Hypothalamus (tissue), 51 donors: ENCODE measurements at regions not wholly inside any gene's neighbourhood (a gene's known extent, or its start where the extent isn't known, plus 50 kb on each side); places are given as distances from the start of the nearest gene placed in this dataset.
"Not testable (repeated sequence)": the region's sequence is repeated elsewhere in the genome, so short reads cannot be mapped to it uniquely, and the experiment has no call there.

Experiments
- DNase-seq, 51 donors: peaks; one replicate each; lab custom pipeline; 2025; lab: John Stamatoyannopoulos, UW

DNA sequence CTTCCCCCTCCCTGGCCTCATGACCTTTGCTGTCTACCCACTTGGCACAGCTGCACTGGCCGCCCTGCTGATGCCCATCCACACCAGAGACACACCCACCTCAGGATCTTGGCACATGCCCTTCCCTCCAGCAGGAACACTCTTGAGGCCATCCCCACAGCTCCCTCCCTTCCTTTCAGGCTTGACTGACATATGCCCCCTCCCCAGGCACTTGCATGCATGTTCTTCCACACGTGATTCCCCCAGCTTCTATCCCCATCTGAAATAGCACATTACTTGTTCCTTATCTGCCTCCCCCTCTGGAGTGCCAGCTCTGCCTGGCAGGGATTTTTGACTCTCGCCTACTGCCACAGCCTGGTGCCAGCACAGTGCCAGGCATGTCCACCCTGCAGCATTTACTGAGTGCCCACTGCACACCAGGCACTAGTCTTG, 98.5 kb upstream of the SLC25A33 start:
- DNase-seq, result peak in 7 of 51 donors; percentile 9 to 30 (median 23)

DNA sequence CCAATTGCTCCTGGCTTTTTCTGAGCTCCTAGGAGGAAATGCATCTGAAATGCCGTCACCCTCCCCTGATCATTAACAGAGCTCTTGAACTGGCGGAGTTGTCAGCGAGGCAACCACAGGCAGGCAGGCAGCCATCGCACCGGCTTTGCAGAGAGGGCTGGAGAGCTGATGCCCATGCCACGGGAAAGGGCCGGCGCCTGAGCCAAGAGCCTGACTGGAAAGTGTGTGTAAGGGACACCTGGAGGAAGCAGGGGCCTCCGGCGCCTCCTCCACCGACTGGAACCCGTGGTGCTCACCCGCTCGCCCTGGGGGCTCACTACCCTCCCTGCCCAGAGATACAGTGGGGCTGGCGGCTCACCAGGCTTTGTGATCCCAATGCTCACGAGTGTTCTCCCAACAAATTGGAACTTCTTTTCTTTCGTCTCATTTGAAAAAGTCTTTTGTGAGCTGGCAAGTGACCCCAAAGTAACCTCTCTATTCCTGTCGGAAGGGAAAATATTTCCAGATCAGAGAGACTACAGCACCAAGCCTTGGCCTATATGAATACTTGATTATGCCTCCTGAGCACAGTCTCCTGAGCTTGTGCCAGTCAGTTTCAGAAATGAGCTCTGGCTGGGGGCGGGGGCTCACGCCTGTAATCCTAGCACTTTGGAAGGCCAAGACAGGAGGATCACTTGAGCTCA, 97.7 kb upstream of the SLC25A33 start:
- DNase-seq, result peak in 39 of 51 donors; percentile 13 to 79 (median 39)

DNA sequence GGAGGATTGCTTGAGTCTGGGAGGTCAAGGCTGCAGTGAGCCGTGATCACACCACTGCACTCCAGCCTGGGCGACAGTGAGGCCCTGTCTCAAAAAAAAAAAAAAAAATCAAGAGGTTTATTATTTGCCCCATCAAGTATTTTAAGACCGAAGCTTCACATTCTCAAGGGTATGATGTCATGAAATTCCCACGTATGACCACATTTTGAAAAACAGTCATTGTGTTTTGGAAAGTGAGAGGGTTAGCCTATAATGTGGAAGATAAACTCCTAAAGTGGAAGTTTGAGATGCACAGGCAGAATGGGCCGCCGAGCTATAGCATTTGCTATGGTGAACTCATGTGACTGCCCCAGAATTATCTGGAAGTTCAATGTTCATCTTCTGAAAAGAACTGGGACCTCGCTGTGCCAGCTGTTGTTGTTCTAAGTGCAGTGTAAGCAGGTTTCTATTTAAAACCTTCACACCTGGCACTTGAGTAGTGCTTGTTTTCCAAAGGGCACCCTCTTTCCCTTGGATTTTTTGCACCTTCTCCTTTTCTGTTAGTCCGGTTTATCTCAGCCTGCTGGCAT, 96.9 kb upstream of the SLC25A33 start:
- DNase-seq, result no peak

DNA sequence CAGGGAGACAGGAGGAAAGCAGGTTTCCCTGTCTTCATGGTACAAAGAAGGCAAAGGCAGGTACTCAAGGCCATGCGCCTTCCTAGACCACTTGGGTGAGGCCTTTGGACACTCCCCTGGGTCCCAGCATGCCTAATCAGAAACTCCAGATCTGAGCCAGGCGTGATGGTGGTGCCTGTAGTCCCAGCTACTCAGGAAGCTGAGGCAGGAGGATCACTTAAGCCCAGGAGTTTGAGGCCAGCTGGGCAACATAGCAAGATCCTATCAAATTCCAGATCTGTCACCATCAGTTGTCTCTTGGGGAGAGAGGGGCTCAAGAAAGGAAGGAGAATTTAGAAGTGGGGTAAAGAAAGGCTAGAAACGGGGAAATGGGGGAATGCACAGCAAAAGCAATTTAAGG, 96.3 kb upstream of the SLC25A33 start:
- DNase-seq, result no peak

DNA sequence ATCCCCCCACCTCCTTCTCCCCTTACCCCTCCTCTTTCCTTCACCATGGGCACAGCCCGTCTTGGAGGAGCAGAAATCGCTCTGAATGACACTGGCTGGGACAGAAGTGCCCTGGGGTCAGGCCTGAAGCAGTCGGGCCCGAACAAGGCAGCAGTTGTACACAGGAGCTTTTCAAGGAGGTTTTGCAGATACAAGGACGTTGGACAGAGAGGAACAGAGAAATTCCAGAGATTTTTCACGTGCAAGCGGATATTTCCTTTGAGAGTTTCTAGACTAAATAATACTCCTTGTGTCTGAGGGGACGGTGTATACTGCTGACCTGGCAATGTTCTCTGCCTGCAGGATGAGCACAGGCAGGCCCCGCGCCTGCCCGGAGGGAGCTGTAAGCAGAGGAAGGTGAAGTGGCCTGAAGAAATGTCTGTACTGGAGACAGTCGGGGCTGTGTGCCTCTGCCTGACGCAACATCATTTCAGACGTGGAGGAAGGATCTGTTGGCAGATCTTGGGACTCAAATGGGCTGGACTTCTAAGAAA, 95.3 kb upstream of the SLC25A33 start:
- DNase-seq, result no peak

DNA sequence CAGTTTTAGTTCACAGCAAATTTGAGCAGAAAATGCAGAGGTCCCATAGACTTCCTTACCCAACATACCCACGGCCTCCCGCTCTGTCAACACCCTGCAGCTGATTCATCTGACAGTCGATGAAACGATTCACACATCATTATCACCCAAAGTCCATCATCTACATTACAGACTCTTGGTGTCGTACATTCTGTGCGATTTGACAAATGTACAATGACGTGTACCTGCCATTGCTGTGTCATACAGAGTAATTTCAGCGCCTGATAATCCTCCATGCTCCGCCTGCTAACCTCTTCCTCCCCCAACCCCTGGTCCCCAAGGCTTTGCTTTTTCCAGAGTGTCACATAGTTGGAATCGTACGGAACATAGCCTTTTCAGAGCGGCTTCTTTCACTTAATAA, 94.7 kb upstream of the SLC25A33 start:
- no peak for DNase-seq

DNA sequence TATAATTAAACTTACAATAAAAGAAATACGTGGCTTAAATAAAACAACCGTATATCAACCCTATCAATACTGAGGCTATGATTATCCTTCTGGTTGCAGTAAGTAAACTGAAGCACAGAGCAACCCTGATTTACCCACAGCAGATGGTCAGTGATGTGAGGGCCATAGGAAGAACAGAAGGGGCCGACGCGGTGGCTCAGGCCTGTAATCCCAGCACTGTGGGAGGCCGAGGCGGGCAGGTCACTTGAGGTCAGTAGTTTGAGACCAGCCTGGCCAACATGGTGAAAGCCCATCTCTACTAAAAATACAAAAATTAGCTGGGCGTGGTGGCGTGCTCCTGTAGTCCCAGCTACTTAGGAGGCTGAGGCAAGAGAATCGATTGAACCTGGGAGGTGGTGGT, 94.2 kb upstream of the SLC25A33 start:
- not testable (repeated sequence) for DNase-seq

DNA sequence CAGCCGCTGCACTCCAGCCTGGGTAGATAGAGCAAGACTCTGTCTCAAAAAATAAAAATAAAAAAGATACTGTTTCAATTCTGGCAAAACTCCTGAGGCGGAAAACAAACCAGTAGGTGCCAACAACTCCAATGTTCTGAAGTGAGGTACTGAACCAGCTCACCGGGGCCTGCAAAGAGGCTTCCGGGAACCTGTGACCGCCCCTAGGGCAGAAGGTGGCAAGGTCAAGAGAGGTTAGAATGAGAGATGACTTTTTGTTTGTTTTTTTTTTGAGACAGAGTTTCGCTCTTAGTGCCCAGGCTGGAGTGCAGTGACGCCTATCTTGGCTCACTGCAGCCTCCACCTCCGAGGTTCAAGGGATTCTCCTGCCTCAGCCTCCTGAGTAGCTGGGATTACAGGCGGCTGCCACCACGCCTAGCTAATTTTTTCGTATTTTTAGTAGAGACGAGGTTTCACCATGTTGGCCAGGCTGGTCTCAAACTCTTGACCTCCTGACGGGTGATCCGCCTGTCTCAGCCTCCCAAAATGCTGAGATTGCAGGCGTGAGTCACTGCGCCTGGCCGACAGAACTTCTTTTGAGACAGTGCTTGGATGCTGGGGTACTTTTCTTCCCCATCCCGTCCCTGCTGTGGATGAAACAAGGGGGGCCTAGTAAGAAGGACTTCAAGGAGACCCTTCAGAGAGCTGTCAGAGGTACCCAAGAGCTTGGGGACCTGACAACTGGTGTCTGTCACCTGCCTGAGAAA, 91.9 kb upstream of the SLC25A33 start:
- DNase-seq, result no peak

DNA sequence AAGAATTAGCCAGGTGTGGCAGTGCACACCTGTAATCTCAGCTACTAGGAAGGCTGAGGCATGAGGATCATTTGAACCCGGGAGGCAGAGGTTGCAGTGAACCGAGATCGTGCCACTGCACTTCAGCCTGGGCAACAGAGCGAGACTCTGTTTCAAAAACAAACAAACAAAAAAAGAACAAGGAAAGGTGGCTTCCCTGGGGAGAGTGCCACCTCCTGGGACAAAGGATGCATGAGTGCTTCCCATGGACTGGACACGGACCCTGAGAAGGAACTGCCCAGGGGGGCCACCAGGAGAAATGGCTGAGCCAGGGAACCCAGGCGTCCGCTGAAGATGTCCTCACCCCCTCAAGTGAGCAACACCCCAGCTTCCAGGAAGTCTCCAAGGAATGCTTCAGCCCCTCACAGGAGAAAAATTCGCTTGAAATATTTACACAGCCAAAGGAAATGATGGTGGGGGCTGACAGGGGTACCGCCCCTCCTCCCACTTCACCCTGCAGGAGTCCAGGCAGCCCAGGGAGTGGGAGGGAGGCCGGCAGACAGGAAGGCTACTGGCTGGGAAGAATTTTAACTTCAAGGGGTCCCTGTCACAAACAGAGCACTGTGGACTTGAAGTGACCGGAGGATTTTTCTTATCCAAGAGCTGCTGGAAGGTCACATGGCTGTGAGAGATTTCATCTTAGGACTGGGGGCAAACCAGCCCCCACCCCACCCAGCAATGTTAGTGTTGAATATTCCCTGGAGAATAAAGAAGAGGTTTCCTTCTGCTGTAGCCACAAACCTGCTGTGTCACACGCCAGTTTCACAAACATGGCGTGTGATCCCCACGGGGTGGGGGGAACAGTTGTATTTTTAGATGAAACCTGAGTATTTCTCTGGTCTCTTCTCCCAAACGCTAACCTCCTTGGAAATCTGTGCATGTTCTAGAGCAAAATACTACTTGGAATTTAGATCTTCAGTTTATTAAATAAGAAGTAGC, 90.8 kb upstream of the SLC25A33 start:
- no peak for DNase-seq

DNA sequence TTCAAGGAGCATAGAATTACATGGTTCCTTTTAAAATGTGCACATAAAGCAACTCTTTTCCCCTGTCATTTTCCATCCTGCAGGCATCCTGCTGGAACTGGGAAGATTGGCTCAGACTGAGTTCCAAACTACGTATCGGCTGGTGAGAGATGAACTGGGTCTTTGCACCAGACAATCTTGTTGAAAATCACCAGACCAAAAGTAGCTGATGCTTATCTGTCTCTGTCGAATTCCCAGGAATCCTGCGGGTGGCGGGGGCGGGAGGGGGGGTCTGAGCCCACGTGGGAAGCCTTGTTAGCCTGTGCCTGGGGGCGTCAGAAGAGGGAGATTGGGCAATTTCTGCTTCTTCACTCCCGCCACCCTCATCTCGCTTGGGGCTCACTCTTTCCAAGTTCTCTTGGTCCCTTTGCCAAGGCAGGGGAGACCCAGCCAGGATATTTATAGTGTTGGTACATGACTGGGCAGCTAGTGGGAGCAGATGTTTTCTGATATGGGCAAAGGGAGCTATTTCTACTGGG, 90.1 kb upstream of the SLC25A33 start:
- no peak for DNase-seq

DNA sequence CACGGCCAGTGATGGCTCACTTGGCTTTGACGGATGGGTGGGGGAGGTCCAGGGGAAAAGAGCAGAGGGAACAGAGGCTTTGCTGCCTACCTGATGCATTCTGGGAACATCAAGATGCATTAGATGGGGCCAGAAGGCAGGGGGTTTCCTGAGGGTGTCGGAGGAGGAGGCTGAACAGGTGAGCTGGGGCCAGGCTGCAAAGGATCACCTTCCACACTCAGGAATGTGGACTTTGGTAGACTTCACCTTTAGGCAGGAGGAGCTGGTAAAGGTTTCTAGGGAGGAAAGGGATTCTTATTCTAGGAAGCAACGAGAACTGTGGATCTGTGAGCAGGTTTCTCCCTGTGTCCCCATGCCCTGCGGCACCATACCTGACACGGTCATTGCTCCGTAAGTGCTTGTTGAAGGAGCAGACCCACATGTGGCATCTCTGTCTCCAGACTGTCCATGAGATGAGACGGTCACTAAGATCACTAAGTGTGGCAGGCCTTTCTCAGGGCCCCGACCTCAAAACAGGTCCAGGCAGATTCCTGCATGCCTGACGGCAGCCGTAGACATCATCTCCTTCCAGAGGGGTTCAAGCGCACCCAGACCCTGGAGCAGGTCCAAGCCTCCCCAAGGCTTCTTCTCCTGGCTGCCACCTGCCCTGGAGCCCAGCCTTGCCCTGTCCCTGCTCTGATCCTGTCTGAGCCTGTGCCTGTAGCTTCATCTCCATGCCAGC, 89.1 kb upstream of the SLC25A33 start:
- DNase-seq, result no peak

DNA sequence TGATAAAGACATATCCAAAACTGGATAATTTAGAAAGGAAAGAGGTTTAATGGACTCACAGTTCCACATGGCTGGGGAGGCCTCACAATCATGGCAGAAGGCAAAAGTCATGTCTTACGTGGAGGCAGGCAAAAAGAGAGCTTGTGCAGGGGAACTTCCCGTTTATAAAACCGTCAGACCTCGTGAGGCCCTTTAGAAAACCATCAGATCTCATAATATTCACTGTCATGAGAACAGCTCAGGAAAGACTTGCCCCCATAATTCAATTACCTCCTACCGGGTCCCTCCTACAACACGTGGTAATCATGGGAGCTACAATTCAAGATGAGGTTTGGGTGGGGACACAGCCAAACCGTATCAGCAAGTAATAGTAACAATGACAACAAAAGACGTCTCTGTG, 88.2 kb upstream of the SLC25A33 start:
- DNase-seq, result no peak

DNA sequence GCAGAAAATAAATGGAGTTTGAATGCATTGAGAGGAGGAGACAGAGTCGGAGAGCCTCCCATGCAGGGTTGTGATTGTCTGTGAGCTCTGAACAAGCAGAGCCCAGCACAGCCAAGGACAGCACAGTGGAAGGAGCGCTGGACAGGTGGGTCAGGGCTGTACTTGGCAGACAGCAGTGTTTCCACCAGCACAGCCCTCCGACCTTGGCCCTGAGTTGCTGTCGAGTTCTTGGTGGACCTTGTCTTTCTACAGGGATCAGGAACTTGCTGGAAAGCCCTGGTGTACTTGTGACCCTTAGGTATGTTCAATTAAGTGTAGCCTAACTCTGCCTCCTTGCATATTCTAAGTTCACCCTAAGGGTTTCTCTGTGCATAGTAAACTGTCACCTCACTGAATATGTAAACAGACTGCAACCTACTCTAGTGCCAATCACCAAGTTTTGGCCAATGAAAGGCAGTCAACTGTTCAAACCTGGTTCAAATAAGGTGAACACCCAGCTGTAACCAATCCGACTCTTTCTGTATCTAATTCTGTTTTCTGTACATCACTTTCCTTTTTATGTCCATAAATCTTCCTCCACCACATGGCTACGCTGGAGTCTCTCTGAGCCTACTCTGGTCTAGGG, 86.6 kb upstream of the SLC25A33 start:
- DNase-seq, result no peak

DNA sequence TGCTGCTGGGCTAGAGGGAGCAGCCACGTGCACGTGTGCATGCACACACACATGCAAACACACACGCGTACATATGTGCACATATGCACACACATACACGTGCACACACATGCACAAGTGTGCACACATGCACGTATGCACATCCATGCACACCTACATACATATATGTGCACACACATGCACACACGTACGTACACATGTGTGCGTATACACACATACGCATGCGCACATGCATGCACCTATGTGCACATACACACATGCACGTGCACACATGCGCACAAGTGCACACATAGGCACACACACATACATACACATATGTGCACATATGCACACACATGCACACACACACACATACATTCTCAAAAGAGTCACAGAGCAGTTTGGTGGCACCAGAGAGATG, 85.9 kb upstream of the SLC25A33 start:
- DNase-seq, result no peak

DNA sequence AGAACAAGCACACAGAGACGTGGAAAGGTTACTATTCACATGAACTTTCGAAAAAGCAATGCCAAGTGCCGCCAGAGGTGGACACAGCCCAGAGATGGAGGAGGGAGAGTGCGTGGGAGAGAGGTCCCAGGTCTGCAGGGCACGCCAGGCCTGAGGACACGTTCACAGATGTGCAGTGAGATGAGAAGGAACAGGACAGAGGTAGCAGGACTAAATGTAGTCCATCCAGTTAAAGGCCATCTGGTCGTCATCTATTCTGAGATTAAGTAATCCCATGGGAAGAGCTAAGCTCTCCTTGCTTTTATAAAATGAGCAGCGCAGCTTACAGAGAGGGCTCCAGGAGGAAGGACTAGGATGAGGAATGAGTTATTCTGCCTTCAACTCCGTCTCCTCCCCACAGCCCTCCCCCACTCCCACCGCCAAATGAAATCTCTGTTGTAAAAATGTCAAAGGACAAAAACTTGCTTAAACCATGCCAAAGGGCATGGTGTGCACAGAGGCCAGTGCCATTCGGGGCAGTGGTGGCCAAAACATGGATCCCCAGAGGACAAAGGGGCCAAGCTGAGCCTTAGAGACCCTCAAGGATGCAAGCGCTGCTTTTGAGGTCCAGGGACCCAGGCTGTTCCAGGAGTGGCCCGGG, 85.4 kb upstream of the SLC25A33 start:
- DNase-seq, result no peak

DNA sequence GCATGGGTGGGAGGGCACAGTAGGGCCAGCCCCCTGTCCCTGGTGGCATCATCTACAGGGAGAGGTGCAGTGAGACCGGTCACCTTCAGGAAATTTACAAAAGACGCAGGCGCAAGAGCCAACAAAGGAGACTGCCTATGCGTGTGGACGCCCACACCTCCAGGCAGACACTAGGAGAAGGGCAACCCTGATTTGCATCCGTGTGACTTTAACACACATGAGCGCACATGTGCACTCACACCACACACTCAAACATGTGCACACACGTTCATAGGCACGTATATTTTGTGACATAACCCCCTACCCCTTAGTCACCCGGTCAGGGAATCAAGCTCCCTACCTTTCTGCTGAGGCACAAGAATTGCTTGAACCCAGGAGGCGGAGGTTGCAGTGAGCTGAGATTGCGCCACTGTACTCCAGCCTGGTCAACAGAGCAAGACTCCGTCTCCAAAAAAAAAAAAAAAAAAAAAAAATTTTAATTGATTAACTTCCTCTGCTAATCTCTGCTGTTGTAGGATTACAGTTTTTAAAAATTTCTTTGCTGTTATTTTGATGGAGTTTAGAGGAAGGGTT, 84.7 kb upstream of the SLC25A33 start:
- DNase-seq, result no peak

DNA sequence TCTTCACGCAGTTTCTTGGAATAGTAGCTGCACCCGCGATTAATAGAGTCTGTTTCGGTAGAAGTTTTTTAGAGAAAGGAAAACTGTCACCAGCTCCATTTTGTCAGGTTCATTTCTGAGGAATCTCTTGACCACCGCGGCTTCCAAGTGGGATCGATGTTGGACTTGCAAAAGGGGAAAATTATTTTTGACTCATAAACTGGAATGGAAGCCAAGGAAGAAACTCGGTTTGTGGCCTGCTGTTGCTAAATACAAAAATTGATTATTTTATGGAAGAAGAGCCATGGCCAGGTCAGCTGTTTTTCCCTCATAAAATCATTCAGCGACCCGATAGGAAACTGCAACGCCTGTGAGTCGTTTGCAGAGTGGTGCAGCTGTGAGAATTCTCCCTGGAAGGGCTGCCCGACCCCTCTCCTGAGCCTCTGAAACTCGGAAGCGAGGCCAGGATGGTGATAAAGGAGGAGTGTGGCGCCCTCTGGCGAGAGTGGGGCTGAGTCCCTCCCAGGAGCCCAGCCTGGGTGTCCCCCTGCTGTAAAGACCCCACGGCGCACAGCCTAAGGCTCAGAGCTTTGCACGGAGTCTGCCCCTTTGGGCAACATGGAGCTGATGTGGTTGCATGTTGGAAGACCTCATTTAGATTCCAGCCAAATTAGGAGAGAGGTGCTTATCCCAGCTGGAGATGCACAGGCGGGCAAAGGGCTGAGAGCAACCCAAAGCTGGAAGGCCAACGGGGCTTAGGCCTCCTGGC, 83.6 kb upstream of the SLC25A33 start:
- peak in 43 of 51 donors; percentile 9 to 80 (median 51) for DNase-seq

DNA sequence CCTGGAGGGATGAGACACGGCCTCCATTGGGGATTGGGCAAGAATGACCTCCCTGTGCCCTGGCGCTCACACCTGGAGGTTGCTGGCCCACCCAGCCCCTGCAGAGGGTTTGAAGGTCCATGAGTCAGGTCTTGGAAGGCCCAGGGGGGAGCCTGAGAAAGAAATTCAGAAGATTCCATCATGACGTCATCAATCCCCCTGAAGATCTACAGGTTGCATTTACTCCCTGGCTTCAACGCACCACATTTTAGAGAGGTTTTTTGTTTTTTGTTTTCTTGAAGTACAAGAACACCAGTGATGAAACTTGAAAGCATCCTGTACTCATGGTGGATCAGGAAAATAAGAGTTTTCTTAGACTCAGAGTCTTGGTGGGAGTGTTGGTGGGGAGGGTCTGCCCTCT, 82.4 kb upstream of the SLC25A33 start:
- no peak for DNase-seq
